Neural progenitor cell (in vitro differentiated cells): ENCODE measurements at regions not wholly inside any gene's neighbourhood (a gene's known extent, or its start where the extent isn't known, plus 50 kb on each side); places are given as distances from the start of the nearest gene placed in this dataset.

Source experiments
- DNase-seq: peaks from one replicate; pipeline ENCODE4 v3.0.0-alpha.2; 2016; ENCODE audit warnings: low spot score
- H2AFZ ChIP-seq: fragments of 200-600 bp; sonication (generic); replicated peaks from 2 replicates; pipeline ENCODE4 v1.6.1; 2016; ENCODE audit warnings: antibody characterized with exemption
- H3F3A ChIP-seq: fragments of 200-600 bp; sonication (generic); 2 replicates; pipeline ENCODE4 v1.6.1; 2016; ENCODE audit warnings: antibody characterized with exemption, low read depth
- H3K27ac ChIP-seq: fragments of 200-600 bp; sonication (generic); 2 replicates; pipeline ENCODE4 v1.5.1; 2016; ENCODE audit warnings: mild to moderate bottlenecking
- H3K27me3 ChIP-seq: fragments of 200-600 bp; sonication (generic); 2 replicates; pipeline ENCODE4 v1.6.1; 2016; ENCODE audit warnings: mild to moderate bottlenecking, moderate library complexity
- H3K36me3 ChIP-seq: fragments of 200-600 bp; sonication (generic); 2 replicates; pipeline ENCODE4 v1.5.1; 2016
- H3K4me1 ChIP-seq: fragments of 200-600 bp; sonication (generic); 2 replicates; pipeline ENCODE4 v1.6.1; 2016; ENCODE audit warnings: mixed run types
- H3K4me2 ChIP-seq: fragments of 200-600 bp; sonication (generic); 2 replicates; pipeline ENCODE4 v1.6.1; 2016
- H3K4me3 ChIP-seq: fragments of 200-600 bp; sonication (generic); 2 replicates; pipeline ENCODE4 v1.5.1; 2016
- H3K79me2 ChIP-seq: fragments of 200-600 bp; sonication (generic); 2 replicates; pipeline ENCODE4 v1.6.1; 2016; ENCODE audit warnings: low read depth
- H3K9ac ChIP-seq: fragments of 200-600 bp; sonication (generic); 2 replicates; pipeline ENCODE4 v1.6.1; 2016
- H3K9me3 ChIP-seq: fragments of 200-600 bp; sonication (generic); 2 replicates; pipeline ENCODE4 v1.5.1; 2016; ENCODE audit warnings: low read depth
- H4K20me1 ChIP-seq: fragments of 200-600 bp; sonication (generic); 2 replicates; pipeline ENCODE4 v1.6.1; 2016; ENCODE audit warnings: low read depth
- H3K27ac Mint-ChIP-seq: 3 replicates; pipeline ENCODE4 v1.8.0; 2021; ENCODE audit warnings: mixed read lengths
- H3K27me3 Mint-ChIP-seq: 2 replicates; pipeline ENCODE4 v1.8.0; 2022; ENCODE audit warnings: low read depth, mild to moderate bottlenecking, inconsistent platforms, moderate library complexity, mixed read lengths; ENCODE audit not compliant: insufficient read depth
- H3K36me3 Mint-ChIP-seq: 3 replicates; pipeline ENCODE4 v1.8.0; 2021; ENCODE audit warnings: mixed read lengths
- H3K4me1 Mint-ChIP-seq: 3 replicates; pipeline ENCODE4 v1.8.0; 2021; ENCODE audit warnings: mixed read lengths
- H3K4me3 Mint-ChIP-seq: 3 replicates; pipeline ENCODE4 v1.8.0; 2021; ENCODE audit warnings: mild to moderate bottlenecking, moderate library complexity, mixed read lengths
- H3K9me3 Mint-ChIP-seq: 3 replicates; pipeline ENCODE4 v1.8.0; 2020; ENCODE audit warnings: mixed read lengths
- CTCF ChIP-seq: fragments of 200-600 bp; sonication (generic); IDR thresholded peaks from 2 replicates; pipeline ENCODE4 v1.5.1; 2017; ENCODE audit warnings: antibody characterized with exemption, mild to moderate bottlenecking
- EZH2 ChIP-seq: fragments of 200-600 bp; sonication (generic); IDR thresholded peaks from 2 replicates; pipeline ENCODE4 v1.6.1; 2017; ENCODE audit warnings: antibody characterized with exemption, mild to moderate bottlenecking, moderate library complexity
- EZH2phosphoT487 ChIP-seq: fragments of 200-600 bp; sonication (generic); IDR thresholded peaks from 2 replicates; pipeline ENCODE4 v1.6.1; 2017; ENCODE audit warnings: antibody characterized with exemption

- DNase-seq, result no peak
- Histone ChIP-seq H3K27ac (no peak overlapping the region), H3K79me2 (no peaks in the 10 kb centered on the region), H3K36me3 (no peaks in the 10 kb centered on the region), H3K27me3 (no peaks in the 10 kb centered on the region), H2AFZ (no peak overlapping the region), H3K4me1 (no peaks in the 10 kb centered on the region), H3K4me3 (no peak overlapping the region), H3K9ac (no peak overlapping the region), H3F3A (no peaks in the 10 kb centered on the region), H3K9me3 (no peaks in the 10 kb centered on the region), H4K20me1 (no peaks in the 10 kb centered on the region), H3K4me2 (no peak overlapping the region)
- Mint-ChIP-seq H3K4me1 (no peaks in the 10 kb centered on the region), H3K9me3 (no peaks in the 10 kb centered on the region), H3K4me3 (no peak overlapping the region), H3K27ac (no peak overlapping the region), H3K27me3 (peaks cover 2% of the 10 kb centered on the region), H3K36me3 (no peaks in the 10 kb centered on the region)
- no peak for TF ChIP-seq EZH2phosphoT487
- TF ChIP-seq CTCF, result no peak
- no peak for TF ChIP-seq EZH2
These were observed 817.8 kb downstream of the TUSC7 start for GRCh38 chr3:117527346-117527745.

GRCh38 chr3:117528688-117529087 is 819.1 kb downstream of the TUSC7 start:
- Histone ChIP-seq H3K9me3 (no peaks in the 10 kb centered on the region), H3K27me3 (no peaks in the 10 kb centered on the region), H3K4me1 (no peaks in the 10 kb centered on the region), H3F3A (no peaks in the 10 kb centered on the region), H4K20me1 (no peaks in the 10 kb centered on the region), H3K36me3 (no peaks in the 10 kb centered on the region), H2AFZ (no peak overlapping the region), H3K9ac (no peak overlapping the region), H3K27ac (no peak overlapping the region), H3K4me3 (no peak overlapping the region), H3K79me2 (no peaks in the 10 kb centered on the region), H3K4me2 (no peak overlapping the region)
- DNase-seq, result no peak
- Mint-ChIP-seq H3K27ac (no peak overlapping the region), H3K4me1 (no peaks in the 10 kb centered on the region), H3K4me3 (no peak overlapping the region), H3K9me3 (no peaks in the 10 kb centered on the region), H3K27me3 (peaks cover 2% of the 10 kb centered on the region), H3K36me3 (no peaks in the 10 kb centered on the region)
- TF ChIP-seq EZH2 (no peak), CTCF (no peak), EZH2phosphoT487 (no peak)

- H3K9me3 ChIP-seq, result no peaks in the 10 kb centered on the region
- TF ChIP-seq EZH2phosphoT487, result no peak
- TF ChIP-seq EZH2, result no peak
- TF ChIP-seq CTCF, result no peak
- H3K36me3 ChIP-seq, result no peaks in the 10 kb centered on the region
- H3K36me3 Mint-ChIP-seq, result no peaks in the 10 kb centered on the region
- H3K27me3 ChIP-seq, result no peaks in the 10 kb centered on the region
- H2AFZ ChIP-seq, result no peak overlapping the region
- H3K4me3 ChIP-seq, result no peak overlapping the region
- no peaks in the 10 kb centered on the region for H3K79me2 ChIP-seq
- no peaks in the 10 kb centered on the region for H3K4me1 ChIP-seq
- no peak overlapping the region for H3K27ac ChIP-seq
- no peak overlapping the region for H3K4me3 Mint-ChIP-seq
- no peaks in the 10 kb centered on the region for H3K4me1 Mint-ChIP-seq
- H3K27me3 Mint-ChIP-seq, result peaks cover 2% of the 10 kb centered on the region
- H3K9ac ChIP-seq, result no peak overlapping the region
- H3K9me3 Mint-ChIP-seq, result no peaks in the 10 kb centered on the region
- no peak overlapping the region for H3K4me2 ChIP-seq
- H3F3A ChIP-seq, result no peaks in the 10 kb centered on the region
- no peak for DNase-seq
- no peaks in the 10 kb centered on the region for H4K20me1 ChIP-seq
- H3K27ac Mint-ChIP-seq, result no peak overlapping the region
These were observed 821.6 kb downstream of the TUSC7 start for GRCh38 chr3:117531078-117531767.
